Neuron (in vitro differentiated cells): ENCODE measurements at regions not wholly inside any gene's neighbourhood (a gene's known extent, or its start where the extent isn't known, plus 50 kb on each side); places are given as distances from the start of the nearest gene placed in this dataset.

Experiments
- H2AFZ ChIP-seq: one replicate; pipeline ENCODE4 v1.6.1; 2013; ENCODE audit warnings: low read depth, mild to moderate bottlenecking, inconsistent platforms, low read length, moderate library complexity
- H3K27me3 ChIP-seq: one replicate; pipeline ENCODE4 v1.6.1; 2013; ENCODE audit warnings: low read length; ENCODE audit not compliant: insufficient read depth
- H3K36me3 ChIP-seq: one replicate; pipeline ENCODE4 v1.6.1; 2013; ENCODE audit warnings: low read length; ENCODE audit not compliant: insufficient read depth
- H3K4me1 ChIP-seq: one replicate; pipeline ENCODE4 v1.6.1; 2013; ENCODE audit warnings: low read length; ENCODE audit not compliant: insufficient read depth
- H3K4me3 ChIP-seq: 2 replicates; pipeline ENCODE4 v1.5.1; 2013; ENCODE audit warnings: mild to moderate bottlenecking, low read length, moderate library complexity
- H3K9me3 ChIP-seq: one replicate; pipeline ENCODE4 v1.6.1; 2013; ENCODE audit warnings: low read length

GRCh38 chr5:173667702-173668101 lies 51.3 kb upstream of the BOD1 start:
- H3K4me1 ChIP-seq, result peaks cover 24% of the 10 kb centered on the region
- no peak overlapping the region for H2AFZ ChIP-seq
- H3K27me3 ChIP-seq, result no peaks in the 10 kb centered on the region
- no peaks in the 10 kb centered on the region for H3K9me3 ChIP-seq
- no peak overlapping the region for H3K4me3 ChIP-seq
- H3K36me3 ChIP-seq, result no peaks in the 10 kb centered on the region

- Histone ChIP-seq H3K9me3 (no peaks in the 10 kb centered on the region), H2AFZ (no peak overlapping the region), H3K27me3 (no peaks in the 10 kb centered on the region), H3K4me3 (no peak overlapping the region), H3K4me1 (peaks cover 28% of the 10 kb centered on the region), H3K36me3 (no peaks in the 10 kb centered on the region)
These were observed 51.9 kb upstream of the BOD1 start for GRCh38 chr5:173668245-173668800.

- no peak overlapping the region for H2AFZ ChIP-seq
- no peaks in the 10 kb centered on the region for H3K36me3 ChIP-seq
- peaks cover 30% of the 10 kb centered on the region for H3K4me1 ChIP-seq
- no peaks in the 10 kb centered on the region for H3K27me3 ChIP-seq
- H3K9me3 ChIP-seq, result no peaks in the 10 kb centered on the region
- H3K4me3 ChIP-seq, result no peak overlapping the region
These were observed 52.5 kb upstream of the BOD1 start for GRCh38 chr5:173668910-173669309.

GRCh38 chr5:173669483-173669882 lies 53.0 kb upstream of the BOD1 start:
- Histone ChIP-seq H3K9me3 (no peaks in the 10 kb centered on the region), H3K4me1 (peaks cover 26% of the 10 kb centered on the region), H3K4me3 (no peak overlapping the region), H2AFZ (no peak overlapping the region), H3K36me3 (no peaks in the 10 kb centered on the region), H3K27me3 (no peaks in the 10 kb centered on the region)

- no peak overlapping the region for H3K4me3 ChIP-seq
- H3K36me3 ChIP-seq, result no peaks in the 10 kb centered on the region
- H3K9me3 ChIP-seq, result no peaks in the 10 kb centered on the region
- H3K4me1 ChIP-seq, result peaks cover 25% of the 10 kb centered on the region
- no peaks in the 10 kb centered on the region for H3K27me3 ChIP-seq
- H2AFZ ChIP-seq, result no peak overlapping the region
These were observed 53.7 kb upstream of the BOD1 start for GRCh38 chr5:173670130-173670651.

- Histone ChIP-seq H3K9me3 (no peaks in the 10 kb centered on the region), H3K4me1 (peaks cover 25% of the 10 kb centered on the region), H3K4me3 (no peak overlapping the region), H3K27me3 (no peaks in the 10 kb centered on the region), H2AFZ (no peak overlapping the region), H3K36me3 (no peaks in the 10 kb centered on the region)
These were observed 54.3 kb upstream of the BOD1 start for GRCh38 chr5:173670791-173671120.

- Histone ChIP-seq H3K4me1 (peaks cover 25% of the 10 kb centered on the region), H3K36me3 (no peaks in the 10 kb centered on the region)
These were observed 54.9 kb upstream of the BOD1 start for GRCh38 chr5:173671121-173671949.

GRCh38 chr5:173672166-173672565 lies 55.7 kb upstream of the BOD1 start:
- H3K4me3 ChIP-seq, result no peak overlapping the region
- H3K36me3 ChIP-seq, result no peaks in the 10 kb centered on the region
- no peaks in the 10 kb centered on the region for H3K27me3 ChIP-seq
- peaks cover 25% of the 10 kb centered on the region for H3K4me1 ChIP-seq
- no peaks in the 10 kb centered on the region for H3K9me3 ChIP-seq
- no peak overlapping the region for H2AFZ ChIP-seq

More at GRCh38 chr5:173671121-173671949, 54.9 kb upstream of the BOD1 start:
- Histone ChIP-seq H3K4me3 (no peak overlapping the region), H3K9me3 (no peaks in the 10 kb centered on the region), H3K27me3 (no peaks in the 10 kb centered on the region), H2AFZ (no peak overlapping the region)

- H3K4me1 ChIP-seq, result peaks cover 25% of the 10 kb centered on the region
- no peaks in the 10 kb centered on the region for H3K9me3 ChIP-seq
- no peaks in the 10 kb centered on the region for H3K36me3 ChIP-seq
- H3K4me3 ChIP-seq, result no peak overlapping the region
- no peaks in the 10 kb centered on the region for H3K27me3 ChIP-seq
- no peak overlapping the region for H2AFZ ChIP-seq
These were observed 56.4 kb upstream of the BOD1 start for GRCh38 chr5:173672891-173673290.

- Histone ChIP-seq H3K27me3 (no peaks in the 10 kb centered on the region), H2AFZ (no peak overlapping the region), H3K4me1 (peaks cover 25% of the 10 kb centered on the region), H3K9me3 (no peaks in the 10 kb centered on the region), H3K36me3 (no peaks in the 10 kb centered on the region), H3K4me3 (peak overlapping the region; percentile 3)
These were observed 57.0 kb upstream of the BOD1 start for GRCh38 chr5:173673295-173674101.

- Histone ChIP-seq H3K36me3 (no peaks in the 10 kb centered on the region), H3K4me3 (no peak overlapping the region), H3K27me3 (no peaks in the 10 kb centered on the region), H2AFZ (no peak overlapping the region), H3K4me1 (peaks cover 20% of the 10 kb centered on the region), H3K9me3 (no peaks in the 10 kb centered on the region)
These were observed 59.0 kb upstream of the BOD1 start for GRCh38 chr5:173675287-173675996.

- Histone ChIP-seq H3K27me3 (no peaks in the 10 kb centered on the region), H2AFZ (no peak overlapping the region), H3K36me3 (no peaks in the 10 kb centered on the region), H3K9me3 (no peaks in the 10 kb centered on the region), H3K4me3 (no peak overlapping the region), H3K4me1 (peaks cover 12% of the 10 kb centered on the region)
These were observed 59.9 kb upstream of the BOD1 start for GRCh38 chr5:173676375-173676774.
